HEK293T (cell line): ENCODE measurements at regions not wholly inside any gene's neighbourhood (a gene's known extent, or its start where the extent isn't known, plus 50 kb on each side); places are given as distances from the start of the nearest gene placed in this dataset.

Experiments used
- CTCF ChIA-PET: fragments of 350-600 bp; formaldehyde crosslinking; extraction: SDS; loops from one replicate; lab custom pipeline; 2021; ENCODE audit warnings: antibody characterized with exemption, inconsistent platforms; lab: Yijun Ruan, JAX
- POLR2A ChIA-PET: fragments of 350-600 bp; formaldehyde crosslinking; extraction: SDS; loops from one replicate; lab custom pipeline; 2020; ENCODE audit warnings: antibody characterized with exemption, inconsistent platforms; lab: Yijun Ruan, JAX
- DNase-seq: peaks from one replicate; pipeline ENCODE4 v3.0.0; 2012; ENCODE audit warnings: mixed read lengths; ENCODE audit errors: extremely low spot score
- ARNT ChIP-seq: fragments of 450-650 bp; IDR thresholded peaks from 2 replicates; pipeline ENCODE4 v1.6.1; 2017; ENCODE audit warnings: mild to moderate bottlenecking
- BHLHE40 ChIP-seq: fragments of 450-650 bp; IDR thresholded peaks from 2 replicates; pipeline ENCODE4 v1.6.1; 2016; ENCODE audit warnings: mild to moderate bottlenecking, moderate library complexity, borderline replicate concordance
- CTBP1 ChIP-seq: fragments of 450-650 bp; IDR thresholded peaks from 2 replicates; pipeline ENCODE4 v1.6.1; 2016; ENCODE audit warnings: borderline replicate concordance
- ELF4 ChIP-seq: fragments of 450-650 bp; IDR thresholded peaks from 2 replicates; pipeline ENCODE4 v1.6.1; 2017; ENCODE audit warnings: antibody characterized with exemption
- FOXA1 ChIP-seq: fragments of 450-650 bp; IDR thresholded peaks from 2 replicates; pipeline ENCODE4 v1.6.1; 2016; ENCODE audit warnings: mild to moderate bottlenecking
- FOXK2 ChIP-seq: fragments of 450-650 bp; IDR thresholded peaks from 2 replicates; pipeline ENCODE4 v1.6.1; 2016; ENCODE audit warnings: mild to moderate bottlenecking
- FOXM1 ChIP-seq: fragments of 450-650 bp; IDR thresholded peaks from 2 replicates; pipeline ENCODE4 v1.6.1; 2017; ENCODE audit warnings: mild to moderate bottlenecking, borderline replicate concordance
- HDGF ChIP-seq: fragments of 450-650 bp; IDR thresholded peaks from 2 replicates; pipeline ENCODE4 v1.6.1; 2017; ENCODE audit warnings: antibody characterized with exemption, borderline replicate concordance
- L3MBTL2 ChIP-seq: fragments of 450-650 bp; conservative IDR thresholded peaks from 2 replicates; pipeline ENCODE4 v1.6.1; 2016; ENCODE audit warnings: mild to moderate bottlenecking
- LEF1 ChIP-seq: fragments of 450-650 bp; IDR thresholded peaks from 2 replicates; pipeline ENCODE4 v1.6.1; 2017; ENCODE audit warnings: mild to moderate bottlenecking, borderline replicate concordance
- NFRKB ChIP-seq: fragments of 450-650 bp; IDR thresholded peaks from 2 replicates; pipeline ENCODE4 v1.6.1; 2016; ENCODE audit warnings: mild to moderate bottlenecking, moderate library complexity
- PKNOX1 ChIP-seq: fragments of 450-650 bp; IDR thresholded peaks from 2 replicates; pipeline ENCODE4 v1.6.1; 2016
- SP1 ChIP-seq: fragments of 450-650 bp; IDR thresholded peaks from 2 replicates; pipeline ENCODE4 v1.6.1; 2017
- SUZ12 ChIP-seq: fragments of 450-650 bp; IDR thresholded peaks from 2 replicates; pipeline ENCODE4 v1.6.1; 2016; ENCODE audit warnings: mild to moderate bottlenecking
- TARDBP ChIP-seq: fragments of 450-650 bp; IDR thresholded peaks from 2 replicates; pipeline ENCODE4 v1.6.1; 2016
- ZNF384 ChIP-seq: fragments of 450-650 bp; IDR thresholded peaks from 2 replicates; pipeline ENCODE4 v1.6.1; 2016

DNA sequence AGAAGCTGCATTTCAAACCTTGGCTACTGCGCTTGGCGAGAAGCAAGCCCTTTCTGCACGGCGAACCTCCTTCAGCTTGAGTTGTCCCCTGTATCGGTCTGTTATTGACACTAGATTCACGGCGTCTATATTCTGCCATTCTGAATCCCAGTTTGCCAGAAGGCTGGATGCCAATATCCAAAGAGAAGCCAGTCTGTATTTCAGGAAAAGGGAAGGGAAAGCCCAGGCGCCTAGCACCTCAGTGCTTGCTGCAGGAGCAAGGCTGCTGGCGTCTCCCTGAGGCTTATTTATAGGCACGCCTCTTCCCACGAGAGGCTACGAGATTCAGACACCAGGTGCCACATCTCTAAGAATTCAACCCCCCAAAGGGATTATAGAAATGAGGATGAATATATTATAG is 89.6 kb upstream of the CDH4 start:
- ChIA-PET POLR2A (no interaction called here), CTCF (interaction anchor here (0.7 kb wide), 1 partner anchor 44 kb away, joined by 4 read pairs; no protein-coding TSS in a partner anchor)
- no peak for DNase-seq

DNA sequence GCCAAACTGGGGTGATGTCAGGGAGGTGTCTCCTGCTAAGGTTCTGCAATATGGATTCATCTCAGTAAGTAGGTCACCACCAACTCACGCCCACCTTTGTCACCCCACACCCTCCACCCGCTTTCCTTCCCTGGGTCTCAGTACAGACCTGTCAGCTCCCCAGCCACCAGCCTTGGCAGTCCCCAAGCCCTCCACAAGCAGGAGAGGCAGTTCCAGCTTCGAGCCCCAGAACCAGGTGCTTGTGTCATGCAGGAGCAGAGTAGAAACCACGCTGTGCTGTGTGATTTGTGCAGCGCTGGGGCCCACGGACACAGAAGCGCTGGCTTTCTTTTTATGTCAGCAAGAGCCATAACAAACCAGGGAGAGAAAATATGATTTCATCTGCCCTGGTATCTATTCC is 89.0 kb upstream of the CDH4 start:
- POLR2A ChIA-PET: no interaction called here
- no peak for TF ChIP-seq HDGF
- CTCF ChIA-PET: no interaction called here
- no peak for DNase-seq

More for the DNA sequence above, 89.6 kb upstream of the CDH4 start:
- TF ChIP-seq FOXM1 (no peak), SUZ12 (no peak), CTBP1 (no peak), NFRKB (no peak), FOXK2 (no peak), FOXA1 (no peak), ELF4 (no peak), HDGF (no peak), SP1 (no peak)

GRCh38 chr20:61166324-61166723 is 85.7 kb upstream of the CDH4 start:
- DNase-seq: no peak
- TF ChIP-seq ZNF384: no peak
- no peak for TF ChIP-seq ARNT
- TF ChIP-seq PKNOX1: no peak
- no peak for TF ChIP-seq BHLHE40
- no peak for TF ChIP-seq FOXK2
- TF ChIP-seq HDGF: no peak
- TF ChIP-seq ELF4: no peak
- TF ChIP-seq L3MBTL2: no peak
- TF ChIP-seq FOXM1: no peak
- no peak for TF ChIP-seq NFRKB
- no peak for TF ChIP-seq CTBP1
- no peak for TF ChIP-seq SP1
- TF ChIP-seq TARDBP: no peak
- no peak for TF ChIP-seq LEF1
- TF ChIP-seq FOXA1: no peak
- no peak for TF ChIP-seq SUZ12
- POLR2A ChIA-PET: no interaction called here
- CTCF ChIA-PET: no interaction called here

GRCh38 chr20:61168605-61169004 is 83.5 kb upstream of the CDH4 start:
- DNase-seq: no peak
- TF ChIP-seq CTBP1 (no peak), FOXM1 (no peak), NFRKB (no peak), L3MBTL2 (no peak), SUZ12 (no peak), ZNF384 (no peak), FOXK2 (no peak), HDGF (no peak), ELF4 (no peak)
- CTCF ChIA-PET: no interaction called here
- POLR2A ChIA-PET: no interaction called here

DNA sequence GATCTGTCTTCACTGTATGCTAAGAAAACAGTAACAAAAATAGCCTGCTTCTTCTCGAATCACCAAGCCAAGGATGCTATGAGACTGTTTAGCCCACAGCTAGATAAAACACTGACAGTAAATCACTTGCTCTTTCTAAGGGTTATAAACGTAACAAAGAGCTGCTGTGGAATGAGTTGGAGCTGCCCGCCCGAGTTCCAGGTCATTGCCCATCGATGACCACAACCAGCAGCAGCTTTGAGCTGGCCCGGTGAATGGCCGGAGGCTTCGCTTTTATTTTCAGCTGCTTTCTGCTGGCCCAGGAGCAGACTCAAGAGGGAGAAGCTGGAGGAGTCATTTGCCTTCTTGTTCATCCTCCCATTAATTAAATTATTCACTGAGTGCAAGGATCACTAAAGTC is 82.2 kb upstream of the CDH4 start:
- TF ChIP-seq NFRKB: no peak
- TF ChIP-seq SP1: no peak
- TF ChIP-seq CTBP1: no peak
- no peak for TF ChIP-seq HDGF
- no peak for TF ChIP-seq FOXK2
- TF ChIP-seq ARNT: no peak
- no peak for TF ChIP-seq LEF1
- no peak for TF ChIP-seq BHLHE40
- TF ChIP-seq PKNOX1: no peak
- no peak for TF ChIP-seq FOXM1
- no peak for TF ChIP-seq ZNF384
- TF ChIP-seq TARDBP: no peak
- no peak for TF ChIP-seq SUZ12
- TF ChIP-seq FOXA1: no peak
- POLR2A ChIA-PET: no interaction called here
- CTCF ChIA-PET: no interaction called here
- no peak for DNase-seq

DNA sequence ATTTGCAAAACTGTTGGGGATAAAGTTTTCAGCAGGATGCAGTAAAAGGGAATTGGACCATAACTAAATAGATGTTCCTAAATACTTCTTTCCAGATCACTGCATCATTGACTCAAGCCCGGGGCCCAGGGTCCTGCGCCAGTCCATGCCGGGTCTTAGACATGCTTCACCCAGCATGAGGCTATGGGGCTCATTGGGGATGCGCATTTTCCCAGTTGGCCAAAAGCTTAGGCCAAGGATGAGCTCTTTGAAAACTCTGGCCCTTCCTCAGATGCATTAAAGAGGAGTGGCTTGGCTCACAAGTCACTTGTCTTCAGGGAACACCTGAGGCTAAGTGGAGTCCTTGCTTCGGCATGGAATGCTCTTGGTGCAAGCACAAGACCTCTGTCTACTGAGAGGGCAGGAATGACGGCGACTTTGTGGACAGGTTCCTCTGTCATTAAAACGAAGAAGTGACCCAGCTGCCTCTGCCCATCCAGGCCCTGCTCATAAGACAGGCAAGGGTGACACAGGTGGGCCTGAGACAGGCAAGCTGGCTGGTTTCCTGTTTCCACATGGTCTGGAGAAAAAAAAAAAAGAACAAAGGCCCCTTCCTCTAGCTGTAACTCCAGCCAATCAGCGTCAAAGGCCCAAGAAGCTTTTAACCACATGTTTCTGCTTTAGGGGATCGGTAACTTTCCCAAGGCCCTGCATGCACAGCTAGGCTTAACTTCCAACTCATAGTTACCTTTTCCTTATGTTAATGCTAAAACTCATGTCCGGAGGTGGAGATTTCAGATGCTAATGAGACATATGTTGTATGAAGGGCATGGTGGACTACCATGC is 81.4 kb upstream of the CDH4 start:
- ChIA-PET CTCF (no interaction called here), POLR2A (no interaction called here)
- TF ChIP-seq BHLHE40: no peak
- no peak for DNase-seq

GRCh38 chr20:61173267-61173666 is 78.8 kb upstream of the CDH4 start:
- TF ChIP-seq FOXA1 (no peak), LEF1 (no peak), PKNOX1 (peak; percentile 40), ZNF384 (no peak), L3MBTL2 (no peak), TARDBP (no peak), ELF4 (no peak), CTBP1 (no peak)
- DNase-seq: no peak
- POLR2A ChIA-PET: no interaction called here
- CTCF ChIA-PET: no interaction called here
